HG02885 (cell line): ENCODE measurements at regions not wholly inside any gene's neighbourhood (a gene's known extent, or its start where the extent isn't known, plus 50 kb on each side); places are given as distances from the start of the nearest gene placed in this dataset.
"Not testable (repeated sequence)": the region's sequence is repeated elsewhere in the genome, so short reads cannot be mapped to it uniquely, and the experiment has no call there.

Experiments
- ATAC-seq: cut with Tn5 transposase; IDR thresholded peaks from one replicate; pipeline ENCODE4 v1.9.1; 2021; ENCODE audit warnings: mild to moderate bottlenecking; ENCODE audit not compliant: unreplicated experiment, poor library complexity

- ATAC-seq, result no peak
Measured at GRCh38 chr7:138169441-138169851, 93.2 kb downstream of the AKR1D1 start.

GRCh38 chr7:138170298-138170697 lies 94.0 kb downstream of the AKR1D1 start:
- ATAC-seq, result no peak

GRCh38 chr7:138170959-138171703 lies 94.9 kb downstream of the AKR1D1 start:
- peak; percentile 95 for ATAC-seq

GRCh38 chr7:138173548-138173947 lies 97.3 kb downstream of the AKR1D1 start:
- no peak for ATAC-seq

GRCh38 chr7:138176060-138176459 lies 99.8 kb downstream of the AKR1D1 start:
- no peak for ATAC-seq

- no peak for ATAC-seq
Measured at GRCh38 chr7:138184191-138184590, 107.9 kb downstream of the AKR1D1 start.

- no peak for ATAC-seq
Measured at GRCh38 chr7:138185132-138185908, 109.1 kb downstream of the AKR1D1 start.

GRCh38 chr7:138186951-138187351 lies 110.7 kb downstream of the AKR1D1 start:
- ATAC-seq, result no peak

GRCh38 chr7:138188290-138188858 lies 112.1 kb downstream of the AKR1D1 start:
- no peak for ATAC-seq

GRCh38 chr7:138194567-138194966 lies 118.3 kb downstream of the AKR1D1 start:
- no peak for ATAC-seq

GRCh38 chr7:138195151-138195571 lies 118.9 kb downstream of the AKR1D1 start:
- no peak for ATAC-seq

GRCh38 chr7:138196503-138196946 lies 120.3 kb downstream of the AKR1D1 start:
- ATAC-seq, result not testable (repeated sequence)

GRCh38 chr7:138196971-138197896 lies 121.0 kb downstream of the AKR1D1 start:
- ATAC-seq, result no peak

- no peak for ATAC-seq
Measured at GRCh38 chr7:138204285-138204981, 128.2 kb downstream of the AKR1D1 start.

GRCh38 chr7:138204982-138205298 lies 128.7 kb downstream of the AKR1D1 start:
- no peak for ATAC-seq

GRCh38 chr7:138205614-138206150 lies 129.4 kb downstream of the AKR1D1 start:
- ATAC-seq, result no peak

GRCh38 chr7:138207555-138207971 lies 131.3 kb downstream of the AKR1D1 start:
- ATAC-seq, result no peak

- ATAC-seq, result no peak
Measured at GRCh38 chr7:138208142-138208570, 131.9 kb downstream of the AKR1D1 start.

GRCh38 chr7:138208864-138209263 lies 132.6 kb downstream of the AKR1D1 start:
- no peak for ATAC-seq
